AG09309 (cell line): ENCODE measurements at regions not wholly inside any gene's neighbourhood (a gene's known extent, or its start where the extent isn't known, plus 50 kb on each side); places are given as distances from the start of the nearest gene placed in this dataset.

Experiments used
- DNase-seq: peaks from one replicate; pipeline ENCODE4 v3.0.0-alpha.2; 2010; ENCODE audit warnings: low read depth
- H3K4me3 ChIP-seq: 2 replicates; pipeline ENCODE4 v1.5.1; 2011; ENCODE audit warnings: mild to moderate bottlenecking, low read depth, low read length, moderate library complexity; ENCODE audit not compliant: control insufficient read depth
- TF ChIP-seq, protein P1 (sequence below): IDR thresholded peaks from 2 replicates; pipeline ENCODE4 v1.5.1; 2011; ENCODE audit warnings: mild to moderate bottlenecking, low read depth, low read length, inconsistent platforms; ENCODE audit not compliant: insufficient read depth, control insufficient read depth; ENCODE audit errors: missing control alignments

DNA sequence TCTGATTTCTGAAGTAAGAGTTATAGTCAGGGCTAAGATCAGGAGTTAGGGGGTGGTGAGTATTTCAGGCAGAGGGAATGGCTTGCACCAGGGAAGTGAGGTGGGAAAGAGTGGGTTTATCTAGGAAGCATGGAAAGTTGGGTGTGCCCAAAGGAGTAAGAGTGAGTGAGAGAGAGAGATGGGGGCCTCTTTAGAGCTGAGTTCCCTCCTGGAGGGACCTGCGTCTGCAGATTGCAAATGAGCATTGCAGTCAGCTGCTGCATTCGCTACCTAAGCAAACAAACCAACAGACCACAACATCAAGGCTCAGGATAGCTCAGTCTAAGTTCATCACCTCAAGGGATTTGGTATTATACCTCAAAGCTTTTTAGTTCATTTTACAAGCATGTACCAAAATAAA, 405.8 kb downstream of the FGF9 start:
- TF ChIP-seq, protein P1, sequence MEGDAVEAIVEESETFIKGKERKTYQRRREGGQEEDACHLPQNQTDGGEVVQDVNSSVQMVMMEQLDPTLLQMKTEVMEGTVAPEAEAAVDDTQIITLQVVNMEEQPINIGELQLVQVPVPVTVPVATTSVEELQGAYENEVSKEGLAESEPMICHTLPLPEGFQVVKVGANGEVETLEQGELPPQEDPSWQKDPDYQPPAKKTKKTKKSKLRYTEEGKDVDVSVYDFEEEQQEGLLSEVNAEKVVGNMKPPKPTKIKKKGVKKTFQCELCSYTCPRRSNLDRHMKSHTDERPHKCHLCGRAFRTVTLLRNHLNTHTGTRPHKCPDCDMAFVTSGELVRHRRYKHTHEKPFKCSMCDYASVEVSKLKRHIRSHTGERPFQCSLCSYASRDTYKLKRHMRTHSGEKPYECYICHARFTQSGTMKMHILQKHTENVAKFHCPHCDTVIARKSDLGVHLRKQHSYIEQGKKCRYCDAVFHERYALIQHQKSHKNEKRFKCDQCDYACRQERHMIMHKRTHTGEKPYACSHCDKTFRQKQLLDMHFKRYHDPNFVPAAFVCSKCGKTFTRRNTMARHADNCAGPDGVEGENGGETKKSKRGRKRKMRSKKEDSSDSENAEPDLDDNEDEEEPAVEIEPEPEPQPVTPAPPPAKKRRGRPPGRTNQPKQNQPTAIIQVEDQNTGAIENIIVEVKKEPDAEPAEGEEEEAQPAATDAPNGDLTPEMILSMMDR, result no peak
- H3K4me3 ChIP-seq, result no peak overlapping the region
- DNase-seq, result no peak

- TF ChIP-seq, protein P1, result no peak
- no peak overlapping the region for H3K4me3 ChIP-seq
- no peak for DNase-seq
Observed at GRCh38 chr13:22077205-22077683, 406.4 kb downstream of the FGF9 start.

DNA sequence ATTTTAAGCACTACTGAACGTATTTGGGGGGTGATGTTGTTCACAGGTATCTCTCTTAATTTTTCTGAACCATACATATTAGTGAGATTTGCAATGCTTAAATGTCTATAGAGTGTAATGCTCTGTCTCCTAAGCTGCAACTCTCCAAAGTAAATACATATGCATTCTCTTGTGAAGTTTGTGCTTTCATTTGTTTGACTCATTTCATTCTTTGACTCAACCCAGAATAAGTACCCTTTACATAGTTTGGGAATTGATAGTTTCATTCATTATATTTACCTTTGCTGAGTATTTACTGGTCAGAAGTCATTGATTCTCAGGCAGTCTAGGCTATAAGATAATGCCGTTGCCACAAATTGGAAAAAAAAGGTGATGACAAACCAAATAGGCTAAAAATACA, 406.9 kb downstream of the FGF9 start:
- DNase-seq, result no peak
- TF ChIP-seq, protein P1, result no peak

DNA sequence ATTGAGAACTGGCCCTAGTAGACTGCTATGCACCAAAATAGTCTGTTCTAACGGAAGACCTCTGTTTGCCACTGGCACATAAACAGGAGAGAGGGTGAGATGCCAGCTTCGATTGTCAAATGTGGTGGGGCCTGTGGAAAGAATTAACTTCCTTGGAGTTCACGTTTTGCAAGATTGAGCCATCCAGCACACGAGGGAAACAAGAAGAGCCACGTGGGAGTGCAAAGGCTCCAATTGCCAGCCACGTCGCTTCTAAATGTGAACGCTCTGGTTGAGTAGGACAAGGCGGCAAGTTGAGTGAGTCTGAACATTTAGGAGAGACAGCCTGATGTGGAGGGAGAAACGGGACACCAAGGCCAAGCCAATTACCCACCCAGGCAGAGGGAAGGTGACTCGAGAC, 409.1 kb downstream of the FGF9 start:
- DNase-seq, result no peak
- TF ChIP-seq, protein P1, result no peak
- no peak overlapping the region for H3K4me3 ChIP-seq

More for the DNA sequence above, 406.9 kb downstream of the FGF9 start:
- H3K4me3 ChIP-seq, result no peak overlapping the region

DNA sequence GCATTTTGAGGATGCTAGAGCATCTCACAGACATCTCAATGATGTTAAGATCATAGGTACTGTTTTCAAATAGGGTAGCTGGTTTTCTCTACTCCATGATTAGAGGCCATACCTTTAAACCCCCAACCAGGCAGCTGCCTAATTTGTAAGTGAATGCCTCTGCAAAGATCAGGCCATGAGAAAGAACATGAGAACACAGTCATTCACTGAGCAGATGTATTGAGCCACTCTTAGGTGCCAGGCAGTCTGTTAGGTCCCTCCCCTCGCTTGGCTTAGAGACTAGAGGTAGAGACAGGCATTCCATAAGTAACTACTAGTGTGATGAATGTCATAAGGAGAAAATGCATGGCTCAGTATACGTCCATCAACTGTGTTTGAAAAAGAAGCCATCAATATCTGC, 410.0 kb downstream of the FGF9 start:
- no peak overlapping the region for H3K4me3 ChIP-seq
- TF ChIP-seq, protein P1, result no peak
- DNase-seq, result no peak

- TF ChIP-seq, protein P1, result no peak
- DNase-seq, result no peak
- H3K4me3 ChIP-seq, result no peak overlapping the region
Observed at GRCh38 chr13:22081430-22081829, 410.6 kb downstream of the FGF9 start.

DNA sequence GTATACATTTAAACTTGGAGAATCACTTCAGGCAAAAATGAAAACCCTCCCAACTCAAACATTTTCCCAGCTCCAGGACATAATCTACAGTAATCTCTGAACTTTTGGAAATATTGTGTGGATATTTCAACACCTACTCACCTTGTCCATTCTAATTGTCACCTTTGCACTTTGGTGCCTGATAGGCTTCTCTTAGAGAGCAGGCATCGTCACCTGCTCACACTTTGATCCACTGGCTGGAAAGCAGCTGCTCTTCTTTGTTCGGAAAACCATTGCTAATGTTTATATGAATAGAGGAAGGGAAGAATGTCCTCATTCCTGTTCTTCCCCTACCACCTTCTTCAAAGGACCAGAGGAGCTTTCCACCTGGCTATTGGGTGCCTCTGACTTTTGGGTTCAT, 411.2 kb downstream of the FGF9 start:
- TF ChIP-seq, protein P1, result no peak
- no peak for DNase-seq
- H3K4me3 ChIP-seq, result no peak overlapping the region
